C4-2B (cell line): ENCODE measurements at regions not wholly inside any gene's neighbourhood (a gene's known extent, or its start where the extent isn't known, plus 50 kb on each side); places are given as distances from the start of the nearest gene placed in this dataset.
"Not testable (repeated sequence)": the region's sequence is repeated elsewhere in the genome, so short reads cannot be mapped to it uniquely, and the experiment has no call there.

Experiments
- H3K27ac ChIP-seq: fragments of 450-650 bp; 2 replicates; pipeline ENCODE4 v1.5.1; 2017
- ZFX ChIP-seq: fragments of 450-650 bp; IDR thresholded peaks from 2 replicates; pipeline ENCODE4 v1.6.1; 2017
- TF ChIP-seq, protein P1 (sequence below): fragments of 450-650 bp; conservative IDR thresholded peaks from 2 replicates; pipeline ENCODE4 v1.5.1; 2017; ENCODE audit warnings: mild to moderate bottlenecking

DNA sequence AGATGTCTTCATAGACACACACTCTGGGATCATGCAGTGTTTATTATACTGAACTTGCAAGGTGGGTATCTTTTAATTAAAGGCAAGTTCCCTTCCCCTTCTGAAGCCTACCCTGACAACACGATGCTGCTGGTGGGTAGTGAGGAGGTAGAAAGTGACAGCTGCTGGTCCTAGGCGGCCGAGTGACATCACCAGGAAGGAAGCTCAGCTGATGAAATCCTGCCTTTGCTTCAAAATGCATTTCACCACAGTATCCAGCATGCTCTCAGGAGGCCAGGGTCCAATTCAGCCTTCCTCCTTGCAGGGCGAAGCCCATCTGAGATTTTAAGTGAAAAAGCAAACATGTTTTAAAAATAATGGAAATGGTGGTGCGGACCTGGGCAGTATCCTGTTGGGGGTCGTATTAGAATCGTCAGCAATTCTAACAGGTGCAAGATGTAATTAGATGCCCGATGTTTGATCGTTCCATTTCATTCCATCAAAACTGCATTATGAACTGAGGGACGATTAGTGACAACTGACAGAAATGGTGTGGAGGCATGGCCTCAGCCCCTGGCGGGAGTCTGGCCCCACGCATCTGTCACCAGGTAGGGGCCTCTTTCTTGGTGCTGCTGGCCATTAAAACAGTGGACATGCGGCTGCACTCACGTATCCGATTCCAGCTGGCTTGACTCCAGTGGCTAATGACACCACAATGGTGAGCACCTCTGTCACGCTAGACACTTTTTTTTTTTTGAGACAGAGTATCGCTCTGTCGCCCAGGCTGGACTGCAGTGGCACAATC, 324.8 kb upstream of the C1orf174 start:
- TF ChIP-seq, protein P1, sequence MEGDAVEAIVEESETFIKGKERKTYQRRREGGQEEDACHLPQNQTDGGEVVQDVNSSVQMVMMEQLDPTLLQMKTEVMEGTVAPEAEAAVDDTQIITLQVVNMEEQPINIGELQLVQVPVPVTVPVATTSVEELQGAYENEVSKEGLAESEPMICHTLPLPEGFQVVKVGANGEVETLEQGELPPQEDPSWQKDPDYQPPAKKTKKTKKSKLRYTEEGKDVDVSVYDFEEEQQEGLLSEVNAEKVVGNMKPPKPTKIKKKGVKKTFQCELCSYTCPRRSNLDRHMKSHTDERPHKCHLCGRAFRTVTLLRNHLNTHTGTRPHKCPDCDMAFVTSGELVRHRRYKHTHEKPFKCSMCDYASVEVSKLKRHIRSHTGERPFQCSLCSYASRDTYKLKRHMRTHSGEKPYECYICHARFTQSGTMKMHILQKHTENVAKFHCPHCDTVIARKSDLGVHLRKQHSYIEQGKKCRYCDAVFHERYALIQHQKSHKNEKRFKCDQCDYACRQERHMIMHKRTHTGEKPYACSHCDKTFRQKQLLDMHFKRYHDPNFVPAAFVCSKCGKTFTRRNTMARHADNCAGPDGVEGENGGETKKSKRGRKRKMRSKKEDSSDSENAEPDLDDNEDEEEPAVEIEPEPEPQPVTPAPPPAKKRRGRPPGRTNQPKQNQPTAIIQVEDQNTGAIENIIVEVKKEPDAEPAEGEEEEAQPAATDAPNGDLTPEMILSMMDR: no peak
- no peak for TF ChIP-seq ZFX
- H3K27ac ChIP-seq: no peak overlapping the region

DNA sequence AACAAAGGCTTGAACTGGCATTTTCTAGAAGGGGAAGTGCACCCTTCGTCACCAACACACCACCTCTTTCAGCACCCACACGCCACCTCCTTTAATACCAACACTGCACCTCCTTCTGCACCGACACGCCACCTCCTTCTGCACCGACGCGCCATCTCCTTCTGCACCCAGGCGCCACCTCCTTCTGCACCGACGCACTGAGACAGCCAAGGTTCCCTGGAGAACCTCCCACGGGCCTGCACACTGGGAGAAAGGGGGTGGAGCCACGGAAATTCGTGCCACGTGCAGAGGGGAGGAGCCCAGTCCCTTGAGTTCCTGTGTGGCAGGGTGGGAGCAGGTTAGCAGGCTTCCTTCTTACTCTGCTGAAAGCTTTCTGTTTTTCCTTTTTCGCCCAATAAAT, 327.9 kb upstream of the C1orf174 start:
- no peak for TF ChIP-seq ZFX
- TF ChIP-seq, protein P1: no peak
- no peak overlapping the region for H3K27ac ChIP-seq

GRCh38 chr1:4253935-4254334, 353.9 kb upstream of the C1orf174 start:
- no peak overlapping the region for H3K27ac ChIP-seq

DNA sequence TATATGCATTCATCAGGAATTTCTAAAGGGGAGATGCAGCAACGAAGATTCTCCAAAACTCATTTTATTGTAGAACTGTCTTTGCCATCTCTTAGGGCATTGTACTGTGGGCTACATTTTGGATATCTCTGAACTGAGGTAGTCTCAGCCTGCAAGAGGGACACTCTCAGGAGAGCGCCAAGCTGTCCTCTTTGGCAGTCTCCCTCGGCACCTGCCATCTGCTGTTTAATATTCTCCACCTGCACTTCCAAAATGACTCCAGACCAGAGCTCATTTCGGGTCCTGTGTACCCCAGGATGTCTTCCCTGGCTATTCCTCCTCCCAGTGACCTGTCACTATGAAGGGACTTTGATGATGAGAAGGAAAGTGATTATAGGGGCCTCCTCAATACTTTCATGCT, 356.3 kb upstream of the C1orf174 start:
- TF ChIP-seq, protein P1: no peak
- TF ChIP-seq ZFX: no peak
- no peak overlapping the region for H3K27ac ChIP-seq

More at GRCh38 chr1:4253935-4254334, 353.9 kb upstream of the C1orf174 start:
- TF ChIP-seq, protein P1: no peak
- TF ChIP-seq ZFX: no peak

- H3K27ac ChIP-seq: not testable (repeated sequence)
These were observed 358.2 kb upstream of the C1orf174 start for GRCh38 chr1:4258146-4258777.

DNA sequence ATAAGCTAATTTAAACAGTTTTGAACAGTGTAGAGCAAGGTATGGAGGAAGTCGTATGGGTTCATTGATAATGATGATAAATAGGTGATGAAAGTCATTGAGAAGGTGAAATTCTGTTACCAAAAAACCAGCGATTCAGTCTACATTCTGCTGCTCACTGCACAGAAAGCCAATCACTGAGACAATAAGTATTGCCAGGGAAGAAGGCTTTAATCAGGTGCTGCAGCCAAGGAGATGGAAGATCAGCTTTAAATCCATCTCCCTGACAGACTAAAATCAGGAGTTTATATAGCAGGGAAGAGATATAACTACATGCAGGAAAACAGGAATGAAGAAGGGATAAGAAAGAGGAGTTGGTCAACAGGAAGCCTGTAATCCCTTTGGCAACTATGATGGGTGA, 361.3 kb upstream of the C1orf174 start:
- TF ChIP-seq, protein P1: no peak
- no peak for TF ChIP-seq ZFX
- H3K27ac ChIP-seq: no peak overlapping the region

DNA sequence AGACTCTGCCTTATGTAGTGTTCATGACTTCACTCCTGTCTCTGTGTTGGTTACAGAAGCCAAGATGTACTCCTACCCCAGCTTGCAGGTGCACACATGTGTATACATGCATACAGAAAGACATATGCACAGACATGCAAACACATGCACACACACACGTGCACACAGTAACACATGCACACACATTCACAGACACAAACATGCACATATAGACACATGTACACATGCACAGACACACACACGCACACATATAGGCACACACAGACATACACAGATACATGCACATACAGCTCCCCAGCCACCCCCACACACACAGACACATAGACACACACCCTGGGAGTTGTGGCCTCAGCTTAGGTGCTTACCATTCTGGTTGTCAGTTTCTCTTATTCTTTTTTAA, 362.6 kb upstream of the C1orf174 start:
- TF ChIP-seq, protein P1: no peak
- TF ChIP-seq ZFX: no peak
- no peak overlapping the region for H3K27ac ChIP-seq

DNA sequence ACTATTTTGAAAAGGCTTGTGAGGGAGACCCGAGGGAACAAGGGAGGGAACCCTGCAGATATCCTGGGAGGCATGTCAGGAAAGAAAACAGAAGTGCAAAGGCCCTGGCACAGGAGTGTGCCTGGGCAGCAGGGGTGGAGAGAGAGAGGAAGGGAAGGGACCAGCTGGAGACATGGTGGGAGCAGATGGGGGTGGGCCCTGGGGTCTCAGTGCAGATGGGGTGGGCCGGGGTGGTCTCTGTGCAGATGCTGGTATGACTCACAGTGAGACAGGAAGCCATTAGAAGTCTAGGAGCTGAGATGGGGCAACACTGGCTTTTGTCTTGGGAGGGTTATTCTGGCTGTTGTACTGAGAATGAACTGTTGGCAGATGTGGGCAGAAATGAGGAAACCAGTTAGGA, 363.6 kb upstream of the C1orf174 start:
- TF ChIP-seq, protein P1: no peak
- no peak for TF ChIP-seq ZFX
- no peak overlapping the region for H3K27ac ChIP-seq
